ENCODE measurements at regions not wholly inside any gene's neighbourhood (a gene's known extent, or its start where the extent isn't known, plus 50 kb on each side); places are given as distances from the start of the nearest gene placed in this dataset.

GRCh38 chr12:77469578-77470333, 360.9 kb upstream of the NAV3 start:
- no peak for TF ChIP-seq CTCF (conservative IDR thresholded peaks at IDR 0.05; ENCODE audit: low read depth, low read length)
- TF ChIP-seq USF2 (IDR thresholded peaks at IDR 0.05; ENCODE audit: low read depth, low read length) = no peak
- TF ChIP-seq FOS (IDR thresholded peaks at IDR 0.05; ENCODE audit: low read depth, low read length) = no peak
- TF ChIP-seq NFE2L2 (IDR thresholded peaks at IDR 0.05; ENCODE audit: low read depth, low read length) = no peak
- no peak for TF ChIP-seq POLR2A (IDR thresholded peaks at IDR 0.05; ENCODE audit: low read depth, low read length)
- TF ChIP-seq RAD21 (IDR thresholded peaks at IDR 0.05; ENCODE audit: low read length) = no peak
- TF ChIP-seq RCOR1 (IDR thresholded peaks at IDR 0.05; ENCODE audit: insufficient replicate concordance, low read length) = no peak

Measured in IMR-90 (cell line).